ENCODE measurements at regions not wholly inside any gene's neighbourhood (a gene's known extent, or its start where the extent isn't known, plus 50 kb on each side); places are given as distances from the start of the nearest gene placed in this dataset.
A peak's percentile ranks its signal among the peaks of the same experiment; 100 is the strongest.

DNA sequence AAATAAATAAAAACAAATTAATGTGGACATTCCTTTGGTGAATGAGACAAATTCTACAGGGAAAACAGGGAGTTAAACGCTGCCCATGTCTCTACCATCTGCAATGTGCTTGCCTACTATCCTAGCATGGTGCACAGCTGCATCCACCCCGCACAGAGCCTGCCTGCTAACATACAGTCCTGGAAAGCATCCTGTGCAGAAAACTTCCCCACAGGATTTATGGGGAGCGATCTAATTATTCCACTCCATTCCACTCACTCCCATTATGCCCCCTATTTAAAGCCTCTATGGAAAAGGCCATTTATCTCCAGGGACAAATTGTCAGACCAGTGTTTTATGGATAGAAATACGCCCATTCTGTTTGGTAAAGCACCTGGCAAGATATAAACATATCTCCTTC, 144.5 kb downstream of the MAF start:
- CTCF ChIA-PET (ENCODE audit: unreplicated experiment) = no interaction called here
- no peak overlapping the region for H2AFZ ChIP-seq (ENCODE audit: low read length)
- no TSS peak for BruUV-seq (replicated peaks)

DNA sequence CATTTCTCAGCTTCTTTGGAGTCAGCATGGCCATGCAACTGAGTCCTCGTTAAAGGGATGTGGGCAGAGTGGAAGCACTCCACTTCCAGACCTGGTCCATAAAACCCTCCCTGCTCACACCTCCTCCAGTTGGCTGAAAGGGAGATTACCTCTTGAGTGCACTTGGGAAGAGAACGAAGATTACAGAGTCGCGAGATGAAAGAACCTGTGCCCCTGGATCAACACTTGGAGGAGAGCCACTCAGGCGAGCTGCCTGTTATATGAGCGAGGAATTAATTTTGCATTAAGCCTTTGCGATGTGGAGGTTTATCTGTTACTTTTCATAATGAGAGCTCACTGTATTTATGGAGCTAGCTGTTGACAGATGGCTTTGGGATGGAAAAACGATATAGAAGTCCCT, 147.9 kb downstream of the MAF start:
- no peaks in the 10 kb centered on the region for H3K9me2 ChIP-seq (ENCODE audit: insufficient read depth, low read length)
- no peaks in the 10 kb centered on the region for H3K79me2 ChIP-seq (ENCODE audit: insufficient read depth, low read depth, low read length)
- H3K4me3 ChIP-seq (ENCODE audit: low read depth, low read length, poor library complexity, severe bottlenecking) = no peak overlapping the region
- CTCF ChIA-PET (ENCODE audit: unreplicated experiment) = no interaction called here
- H2AFZ ChIP-seq (ENCODE audit: low read length) = no peak overlapping the region
- no peaks in the 10 kb centered on the region for H3K36me3 ChIP-seq (ENCODE audit: insufficient read depth, low read length)
- TF ChIP-seq, protein P1, sequence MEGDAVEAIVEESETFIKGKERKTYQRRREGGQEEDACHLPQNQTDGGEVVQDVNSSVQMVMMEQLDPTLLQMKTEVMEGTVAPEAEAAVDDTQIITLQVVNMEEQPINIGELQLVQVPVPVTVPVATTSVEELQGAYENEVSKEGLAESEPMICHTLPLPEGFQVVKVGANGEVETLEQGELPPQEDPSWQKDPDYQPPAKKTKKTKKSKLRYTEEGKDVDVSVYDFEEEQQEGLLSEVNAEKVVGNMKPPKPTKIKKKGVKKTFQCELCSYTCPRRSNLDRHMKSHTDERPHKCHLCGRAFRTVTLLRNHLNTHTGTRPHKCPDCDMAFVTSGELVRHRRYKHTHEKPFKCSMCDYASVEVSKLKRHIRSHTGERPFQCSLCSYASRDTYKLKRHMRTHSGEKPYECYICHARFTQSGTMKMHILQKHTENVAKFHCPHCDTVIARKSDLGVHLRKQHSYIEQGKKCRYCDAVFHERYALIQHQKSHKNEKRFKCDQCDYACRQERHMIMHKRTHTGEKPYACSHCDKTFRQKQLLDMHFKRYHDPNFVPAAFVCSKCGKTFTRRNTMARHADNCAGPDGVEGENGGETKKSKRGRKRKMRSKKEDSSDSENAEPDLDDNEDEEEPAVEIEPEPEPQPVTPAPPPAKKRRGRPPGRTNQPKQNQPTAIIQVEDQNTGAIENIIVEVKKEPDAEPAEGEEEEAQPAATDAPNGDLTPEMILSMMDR (conservative IDR thresholded peaks at IDR 0.05; ENCODE audit: low read length) = no peak
- TF ChIP-seq EZH2phosphoT487 (IDR thresholded peaks at IDR 0.05; ENCODE audit: borderline replicate concordance, low read depth, low read length) = no peak
- H3K4me1 ChIP-seq (ENCODE audit: insufficient read depth, low read length, poor library complexity, severe bottlenecking) = no peaks in the 10 kb centered on the region
- no peaks in the 10 kb centered on the region for H4K20me1 ChIP-seq (ENCODE audit: insufficient read depth, low read length)
- no peak for DNase-seq (ENCODE audit: low spot score)
- H3K27ac ChIP-seq (ENCODE audit: low read depth, low read length, poor library complexity, severe bottlenecking) = no peak overlapping the region
- no peaks in the 10 kb centered on the region for H3K9me3 ChIP-seq (ENCODE audit: low read length)
- no peak overlapping the region for H3K4me2 ChIP-seq (ENCODE audit: low read length)
- BruUV-seq (replicated peaks) = no TSS peak
- intact Hi-C loops (cut with micrococcal nuclease; ENCODE audit: unreplicated experiment) = no loop called here
- POLR2A ChIA-PET = interaction anchor here (0.6 kb wide), 1 partner anchor 214 kb away, joined by 3 read pairs; no protein-coding TSS in a partner anchor

More for the DNA sequence above, 144.5 kb downstream of the MAF start:
- H4K20me1 ChIP-seq (ENCODE audit: insufficient read depth, low read length) = no peaks in the 10 kb centered on the region
- intact Hi-C loops (cut with micrococcal nuclease; ENCODE audit: unreplicated experiment) = no loop called here
- no peak overlapping the region for H3K4me2 ChIP-seq (ENCODE audit: low read length)
- no peaks in the 10 kb centered on the region for H3K79me2 ChIP-seq (ENCODE audit: insufficient read depth, low read depth, low read length)
- H3K9me2 ChIP-seq (ENCODE audit: insufficient read depth, low read length) = no peaks in the 10 kb centered on the region
- no peak overlapping the region for H3K4me3 ChIP-seq (ENCODE audit: low read depth, low read length, poor library complexity, severe bottlenecking)
- H3K36me3 ChIP-seq (ENCODE audit: insufficient read depth, low read length) = no peaks in the 10 kb centered on the region
- TF ChIP-seq, protein P1 (conservative IDR thresholded peaks at IDR 0.05; ENCODE audit: low read length) = no peak
- TF ChIP-seq EZH2phosphoT487 (IDR thresholded peaks at IDR 0.05; ENCODE audit: borderline replicate concordance, low read depth, low read length) = no peak
- no peaks in the 10 kb centered on the region for H3K9me3 ChIP-seq (ENCODE audit: low read length)
- DNase-seq (ENCODE audit: low spot score) = no peak
- H3K4me1 ChIP-seq (ENCODE audit: insufficient read depth, low read length, poor library complexity, severe bottlenecking) = no peaks in the 10 kb centered on the region
- no peak overlapping the region for H3K27ac ChIP-seq (ENCODE audit: low read depth, low read length, poor library complexity, severe bottlenecking)
- POLR2A ChIA-PET = no interaction called here

DNA sequence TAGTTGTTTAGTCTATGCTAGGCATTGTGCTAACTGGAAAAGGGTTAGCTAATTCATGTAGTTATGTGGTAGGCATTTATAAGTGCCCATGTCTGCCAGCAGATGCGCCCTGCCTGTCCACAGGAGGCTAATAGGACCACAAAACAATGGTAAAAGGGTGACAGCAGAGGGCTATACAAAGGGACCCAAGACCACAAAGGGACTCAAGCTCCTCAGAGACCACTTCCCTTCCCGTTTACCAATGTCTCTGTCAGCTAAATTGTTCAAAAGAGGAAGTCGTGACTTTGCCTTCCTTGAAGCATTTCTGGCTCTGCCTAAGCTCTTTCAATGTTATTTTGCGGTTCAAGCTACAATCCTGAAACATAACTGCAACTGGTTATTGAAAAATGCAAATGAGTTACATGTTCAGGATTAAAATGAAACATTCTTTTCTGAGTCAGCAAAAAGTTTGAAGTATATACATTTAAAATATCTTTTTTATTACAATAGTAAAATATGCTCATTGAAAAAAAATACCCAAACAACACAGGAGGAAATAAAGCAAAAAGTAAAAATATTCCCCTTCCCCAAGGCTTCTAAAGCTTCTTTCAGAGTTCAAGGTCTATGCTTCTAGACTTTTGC, 149.2 kb downstream of the MAF start:
- no peaks in the 10 kb centered on the region for H3K9me3 ChIP-seq (ENCODE audit: low read length)
- ChIA-PET CTCF (ENCODE audit: unreplicated experiment) (interaction anchor here (0.6 kb wide), 1 partner anchor 1449 kb away, joined by 3 read pairs; no protein-coding TSS in a partner anchor), POLR2A (no interaction called here)
- TF ChIP-seq, protein P1 (conservative IDR thresholded peaks at IDR 0.05; ENCODE audit: low read length) = no peak
- TF ChIP-seq EZH2phosphoT487 (IDR thresholded peaks at IDR 0.05; ENCODE audit: borderline replicate concordance, low read depth, low read length) = no peak
- no peaks in the 10 kb centered on the region for H3K9me2 ChIP-seq (ENCODE audit: insufficient read depth, low read length)
- no peaks in the 10 kb centered on the region for H3K36me3 ChIP-seq (ENCODE audit: insufficient read depth, low read length)
- intact Hi-C loops (cut with micrococcal nuclease; ENCODE audit: unreplicated experiment) = no loop called here
- no peak overlapping the region for H3K4me3 ChIP-seq (ENCODE audit: low read depth, low read length, poor library complexity, severe bottlenecking)
- H2AFZ ChIP-seq (ENCODE audit: low read length) = no peak overlapping the region
- H3K79me2 ChIP-seq (ENCODE audit: insufficient read depth, low read depth, low read length) = no peaks in the 10 kb centered on the region
- no peak overlapping the region for H3K4me2 ChIP-seq (ENCODE audit: low read length)
- H4K20me1 ChIP-seq (ENCODE audit: insufficient read depth, low read length) = no peaks in the 10 kb centered on the region
- no peaks in the 10 kb centered on the region for H3K4me1 ChIP-seq (ENCODE audit: insufficient read depth, low read length, poor library complexity, severe bottlenecking)
- no TSS peak for BruUV-seq (replicated peaks)
- H3K27ac ChIP-seq (ENCODE audit: low read depth, low read length, poor library complexity, severe bottlenecking) = no peak overlapping the region
- DNase-seq (ENCODE audit: low spot score) = peak; percentile 19
